HL-60 (cell line): ENCODE measurements at regions not wholly inside any gene's neighbourhood (a gene's known extent, or its start where the extent isn't known, plus 50 kb on each side); places are given as distances from the start of the nearest gene placed in this dataset.

Experiments
- GABPA ChIP-seq: IDR thresholded peaks from 2 replicates; pipeline ENCODE4 v1.6.1; 2012; ENCODE audit warnings: low read depth
- POLR2AphosphoS5 ChIP-seq: IDR thresholded peaks from 2 replicates; pipeline ENCODE4 v1.6.1; 2012; ENCODE audit warnings: low read depth
- TF ChIP-seq, protein P1 (sequence below): IDR thresholded peaks from one replicate; pipeline ENCODE4 v1.5.1; 2011; ENCODE audit warnings: low read length, control low read depth, inconsistent platforms; ENCODE audit not compliant: insufficient read depth
- TF ChIP-seq, protein P2 (sequence below): IDR thresholded peaks from 2 replicates; pipeline ENCODE4 v1.6.1; 2012; ENCODE audit warnings: low read depth; ENCODE audit not compliant: insufficient replicate concordance

DNA sequence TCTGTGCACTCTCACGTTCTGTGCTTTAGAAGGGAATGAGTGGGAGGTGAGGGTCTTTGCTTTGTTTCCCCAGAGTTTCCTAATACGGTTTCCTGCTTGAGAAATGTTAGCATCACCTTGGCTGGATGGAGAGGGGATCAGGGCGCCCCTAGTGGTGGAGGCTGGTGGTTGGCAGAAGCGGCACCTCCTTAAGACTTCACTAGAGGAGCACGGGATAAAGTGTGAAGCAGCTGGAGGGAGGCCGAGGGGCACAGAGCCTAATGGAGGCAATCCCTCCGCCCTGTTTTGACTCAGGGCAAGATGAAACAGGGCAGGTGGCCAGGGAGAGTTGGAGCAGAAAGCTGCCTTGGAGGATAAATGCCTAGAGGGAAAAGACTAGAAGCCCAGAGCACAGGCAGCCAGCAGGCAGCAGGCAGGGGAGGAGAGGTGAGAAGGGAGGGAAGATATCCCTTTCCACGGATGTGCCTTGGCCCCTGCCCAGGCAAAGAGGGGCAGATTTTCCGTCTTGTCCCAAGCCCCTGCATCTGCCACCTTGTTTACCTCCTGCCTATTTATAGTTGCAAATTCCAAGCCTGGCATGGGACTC lies 56.0 kb upstream of the BTRC start:
- TF ChIP-seq, protein P1, sequence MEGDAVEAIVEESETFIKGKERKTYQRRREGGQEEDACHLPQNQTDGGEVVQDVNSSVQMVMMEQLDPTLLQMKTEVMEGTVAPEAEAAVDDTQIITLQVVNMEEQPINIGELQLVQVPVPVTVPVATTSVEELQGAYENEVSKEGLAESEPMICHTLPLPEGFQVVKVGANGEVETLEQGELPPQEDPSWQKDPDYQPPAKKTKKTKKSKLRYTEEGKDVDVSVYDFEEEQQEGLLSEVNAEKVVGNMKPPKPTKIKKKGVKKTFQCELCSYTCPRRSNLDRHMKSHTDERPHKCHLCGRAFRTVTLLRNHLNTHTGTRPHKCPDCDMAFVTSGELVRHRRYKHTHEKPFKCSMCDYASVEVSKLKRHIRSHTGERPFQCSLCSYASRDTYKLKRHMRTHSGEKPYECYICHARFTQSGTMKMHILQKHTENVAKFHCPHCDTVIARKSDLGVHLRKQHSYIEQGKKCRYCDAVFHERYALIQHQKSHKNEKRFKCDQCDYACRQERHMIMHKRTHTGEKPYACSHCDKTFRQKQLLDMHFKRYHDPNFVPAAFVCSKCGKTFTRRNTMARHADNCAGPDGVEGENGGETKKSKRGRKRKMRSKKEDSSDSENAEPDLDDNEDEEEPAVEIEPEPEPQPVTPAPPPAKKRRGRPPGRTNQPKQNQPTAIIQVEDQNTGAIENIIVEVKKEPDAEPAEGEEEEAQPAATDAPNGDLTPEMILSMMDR, result peak; percentile 83
- no peak for TF ChIP-seq POLR2AphosphoS5
- no peak for TF ChIP-seq GABPA
- TF ChIP-seq, protein P2, sequence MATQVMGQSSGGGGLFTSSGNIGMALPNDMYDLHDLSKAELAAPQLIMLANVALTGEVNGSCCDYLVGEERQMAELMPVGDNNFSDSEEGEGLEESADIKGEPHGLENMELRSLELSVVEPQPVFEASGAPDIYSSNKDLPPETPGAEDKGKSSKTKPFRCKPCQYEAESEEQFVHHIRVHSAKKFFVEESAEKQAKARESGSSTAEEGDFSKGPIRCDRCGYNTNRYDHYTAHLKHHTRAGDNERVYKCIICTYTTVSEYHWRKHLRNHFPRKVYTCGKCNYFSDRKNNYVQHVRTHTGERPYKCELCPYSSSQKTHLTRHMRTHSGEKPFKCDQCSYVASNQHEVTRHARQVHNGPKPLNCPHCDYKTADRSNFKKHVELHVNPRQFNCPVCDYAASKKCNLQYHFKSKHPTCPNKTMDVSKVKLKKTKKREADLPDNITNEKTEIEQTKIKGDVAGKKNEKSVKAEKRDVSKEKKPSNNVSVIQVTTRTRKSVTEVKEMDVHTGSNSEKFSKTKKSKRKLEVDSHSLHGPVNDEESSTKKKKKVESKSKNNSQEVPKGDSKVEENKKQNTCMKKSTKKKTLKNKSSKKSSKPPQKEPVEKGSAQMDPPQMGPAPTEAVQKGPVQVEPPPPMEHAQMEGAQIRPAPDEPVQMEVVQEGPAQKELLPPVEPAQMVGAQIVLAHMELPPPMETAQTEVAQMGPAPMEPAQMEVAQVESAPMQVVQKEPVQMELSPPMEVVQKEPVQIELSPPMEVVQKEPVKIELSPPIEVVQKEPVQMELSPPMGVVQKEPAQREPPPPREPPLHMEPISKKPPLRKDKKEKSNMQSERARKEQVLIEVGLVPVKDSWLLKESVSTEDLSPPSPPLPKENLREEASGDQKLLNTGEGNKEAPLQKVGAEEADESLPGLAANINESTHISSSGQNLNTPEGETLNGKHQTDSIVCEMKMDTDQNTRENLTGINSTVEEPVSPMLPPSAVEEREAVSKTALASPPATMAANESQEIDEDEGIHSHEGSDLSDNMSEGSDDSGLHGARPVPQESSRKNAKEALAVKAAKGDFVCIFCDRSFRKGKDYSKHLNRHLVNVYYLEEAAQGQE, result no peak
